ENCODE measurements at regions not wholly inside any gene's neighbourhood (a gene's known extent, or its start where the extent isn't known, plus 50 kb on each side); places are given as distances from the start of the nearest gene placed in this dataset.

DNA sequence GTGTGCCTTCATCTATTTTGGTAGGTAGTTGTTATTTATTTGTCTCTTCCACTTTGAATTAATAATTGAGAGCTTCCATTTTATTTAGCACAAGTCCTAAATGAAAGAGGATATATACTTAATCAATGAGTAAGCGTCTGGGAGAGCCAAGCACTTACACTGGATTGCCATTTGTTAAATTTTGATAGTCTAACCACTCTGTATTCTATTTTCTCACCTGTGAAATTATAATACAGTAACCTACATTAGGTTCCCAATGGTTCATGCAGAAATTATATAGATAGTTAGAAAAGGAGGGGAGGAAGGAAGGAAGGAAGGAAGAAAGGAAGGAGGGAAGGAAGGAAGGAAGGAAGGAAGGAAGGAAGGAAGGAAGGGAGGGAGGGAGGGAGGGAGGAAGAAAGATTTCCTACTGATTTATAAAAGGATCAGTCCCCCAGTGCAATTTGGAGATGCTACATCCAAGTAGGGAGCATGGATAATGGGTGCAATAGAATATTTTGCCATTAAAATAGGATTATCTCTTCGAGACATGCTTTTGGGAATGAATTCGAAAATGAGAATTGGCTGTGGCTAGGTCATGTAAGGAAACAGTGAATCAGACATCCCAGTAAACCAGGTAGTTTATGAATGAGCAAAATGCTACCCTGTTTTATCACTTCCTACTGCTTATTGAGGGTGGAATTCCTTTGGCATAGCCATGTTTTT lies 239.8 kb downstream of the PCDH7 start:
- Histone ChIP-seq H2BK5ac (ENCODE audit: low read depth, low read length) (no peak overlapping the region), H3K14ac (ENCODE audit: insufficient read length) (no peak overlapping the region), H2AFZ (ENCODE audit: low read length) (no peak overlapping the region), H3K9ac (replicated peaks in 1 of 4; ENCODE audit: extremely low read depth in 1 of 4, low read depth in 3 of 4, low read length in 3 of 4) (no peak overlapping the region), H3K9me3 (ENCODE audit: insufficient read depth in 2 of 2, low read depth in 1 of 2, low read length in 1 of 2) (no peaks in the 10 kb centered on the region), H3K27me3 (replicated peaks in 1 of 4; ENCODE audit: control insufficient read depth in 3 of 4, extremely low read depth in 1 of 4, insufficient read depth in 3 of 4, low read length in 3 of 4) (no peaks in the 10 kb centered on the region), H3K23me2 (ENCODE audit: low read depth, low read length) (no peaks in the 10 kb centered on the region), H3K79me2 (ENCODE audit: control insufficient read depth in 1 of 2, insufficient read depth in 2 of 2, low read length in 2 of 2) (no peaks in the 10 kb centered on the region), H4K91ac (replicated peaks; ENCODE audit: insufficient read length, low read length) (no peak overlapping the region), H3K4me3 (ENCODE audit: extremely low read depth in 1 of 4, insufficient read depth in 2 of 4, low read depth in 3 of 4, low read length in 4 of 4) (no peak overlapping the region), H3K27ac (ENCODE audit: low read depth, low read length) (no peak overlapping the region), H3K4me2 (ENCODE audit: insufficient read depth in 1 of 2, low read depth in 2 of 2, low read length in 2 of 2) (no peak overlapping the region), H3K18ac (ENCODE audit: extremely low read depth, low read length) (no peak overlapping the region), H3K36me3 (ENCODE audit: control insufficient read depth in 2 of 4, insufficient read depth in 4 of 4, low read length in 3 of 4) (no peaks in the 10 kb centered on the region), H3K79me1 (ENCODE audit: low read depth, low read length) (no peaks in the 10 kb centered on the region), H2BK15ac (ENCODE audit: low read length) (no peak overlapping the region), H2BK20ac (ENCODE audit: low read length) (no peak overlapping the region), H3K4me1 (replicated peaks in 1 of 4; ENCODE audit: control insufficient read depth in 3 of 4, insufficient read depth in 4 of 4, low read length in 3 of 4) (no peaks in the 10 kb centered on the region), H4K8ac (ENCODE audit: extremely low read depth, insufficient read depth, low read length) (no peak overlapping the region), H3K4ac (replicated peaks; ENCODE audit: insufficient read length, low read depth, low read length) (no peak overlapping the region), H4K5ac (ENCODE audit: insufficient read length, low read depth, low read length) (no peak overlapping the region), H4K20me1 (replicated peaks in 1 of 2; ENCODE audit: control insufficient read depth in 1 of 2, insufficient read depth in 2 of 2, low read length in 2 of 2) (no peaks in the 10 kb centered on the region), H3K56ac (replicated peaks; ENCODE audit: insufficient read length, low read depth, low read length) (no peak overlapping the region), H2AK5ac (ENCODE audit: low read depth, low read length) (no peak overlapping the region), H2BK12ac (ENCODE audit: low read depth, low read length) (no peak overlapping the region), H2BK120ac (replicated peaks; ENCODE audit: low read depth, low read length) (no peak overlapping the region), H3K23ac (ENCODE audit: insufficient read length) (no peak overlapping the region)
- FAIRE-seq (no peak), DNase-seq (ENCODE audit: low read depth in 1 of 2, low spot score in 2 of 2) (no peak)
- ChIA-PET POLR2A (ENCODE audit: partially characterized antibody) (no interaction called here), CTCF (ENCODE audit: partially characterized antibody) (no interaction called here)
- WGBS, 2 experiments (ENCODE audit: extremely low coverage in 1 of 2, insufficient coverage in 1 of 2, insufficient read length in 1 of 2, insufficient replicate concordance in 2 of 2, low coverage in 1 of 2, low lambda C conversion rate in 2 of 2, missing lambda C conversion rate in 1 of 2): 90% methylated on average over 3 of the region's 3 CpGs; no CpG with 5 or more reads in 1 of the 2 experiments
- TF ChIP-seq PHF8 (conservative IDR thresholded peaks at IDR 0.05; ENCODE audit: low read depth, low read length): no peak
- TF ChIP-seq BRCA1 (IDR thresholded peaks at IDR 0.05; ENCODE audit: low read depth, low read length): no peak
- TF ChIP-seq SP4 (IDR thresholded peaks at IDR 0.05; ENCODE audit: low read length): no peak
- no peak for TF ChIP-seq RNF2 (IDR thresholded peaks at IDR 0.05; ENCODE audit: borderline replicate concordance, low read depth, low read length, missing control alignments, poor library complexity, severe bottlenecking)
- no peak for TF ChIP-seq CBX8 (IDR thresholded peaks at IDR 0.05; ENCODE audit: borderline replicate concordance, low read depth, low read length)
- TF ChIP-seq JUND (IDR thresholded peaks at IDR 0.05; ENCODE audit: low read length): no peak
- no peak for TF ChIP-seq CHD1 (IDR thresholded peaks at IDR 0.05; ENCODE audit: low read depth, low read length)
- TF ChIP-seq CREB1 (IDR thresholded peaks at IDR 0.05): no peak
- TF ChIP-seq EZH2 (IDR thresholded peaks at IDR 0.05; ENCODE audit: low read depth, low read length, severe bottlenecking): no peak
- TF ChIP-seq TCF12 (IDR thresholded peaks at IDR 0.05; ENCODE audit: low read depth, low read length): no peak
- TF ChIP-seq NRF1 (IDR thresholded peaks at IDR 0.05; ENCODE audit: low read depth, low read length): no peak
- TF ChIP-seq RFX5 (IDR thresholded peaks at IDR 0.05; ENCODE audit: borderline replicate concordance, low read depth, low read length): no peak
- no peak for TF ChIP-seq POLR2AphosphoS5 (IDR thresholded peaks at IDR 0.05; ENCODE audit: low read depth, low read length)
- no peak for TF ChIP-seq TAF7 (optimal IDR thresholded peaks at IDR 0.05; ENCODE audit: borderline replicate concordance, low read depth, low read length)
- TF ChIP-seq HDAC6 (IDR thresholded peaks at IDR 0.05; ENCODE audit: low read depth, low read length): no peak
